H1 (cell line): ENCODE measurements at regions not wholly inside any gene's neighbourhood (a gene's known extent, or its start where the extent isn't known, plus 50 kb on each side); places are given as distances from the start of the nearest gene placed in this dataset.

Experiments
- CTCF ChIA-PET: fragments of 300-600 bp; sonication (Branson Sonifier 250); formaldehyde crosslinking; loops from one replicate; lab custom pipeline; 2021; ENCODE audit not compliant: partially characterized antibody; lab: Charles Lee
- POLR2A ChIA-PET: fragments of 300-600 bp; sonication (Branson Sonifier 250); formaldehyde crosslinking; loops from one replicate; lab custom pipeline; 2021; ENCODE audit warnings: inconsistent platforms; ENCODE audit not compliant: partially characterized antibody; lab: Charles Lee
- DNase-seq, 2 experiments: peaks; one replicate each; pipeline versions ENCODE4 v3.0.0 to v3.0.0-alpha.2; 2010 to 2022; ENCODE audit warnings: low spot score in 2 of 2, low read depth in 1 of 2, mixed read lengths in 1 of 2
- FAIRE-seq: peaks from 2 replicates; lab custom pipeline; 2011; peaks lifted over from hg19 to GRCh38; lab: Jason Lieb, UNC
- H2AFZ ChIP-seq: 2 replicates; pipeline ENCODE4 v1.8.1; 2012; ENCODE audit warnings: low read length, inconsistent platforms
- H2AK5ac ChIP-seq: 2 replicates; pipeline ENCODE4 v1.6.1; 2013; ENCODE audit warnings: low read depth, low read length
- H2BK120ac ChIP-seq: replicated peaks from 2 replicates; pipeline ENCODE3; 2013; ENCODE audit warnings: low read depth, low read length, inconsistent platforms
- H2BK12ac ChIP-seq: 2 replicates; pipeline ENCODE4 v1.6.1; 2013; ENCODE audit warnings: low read depth, low read length
- H2BK15ac ChIP-seq: 2 replicates; pipeline ENCODE4 v1.6.1; 2013; ENCODE audit warnings: low read length
- H2BK20ac ChIP-seq: 2 replicates; pipeline ENCODE4 v1.6.1; 2013; ENCODE audit warnings: low read length
- H2BK5ac ChIP-seq: 2 replicates; pipeline ENCODE4 v1.6.1; 2013; ENCODE audit warnings: low read depth, low read length
- H3K14ac ChIP-seq: 2 replicates; pipeline ENCODE4 v1.6.1; 2013; ENCODE audit warnings: inconsistent platforms; ENCODE audit not compliant: insufficient read length
- H3K18ac ChIP-seq: 2 replicates; pipeline ENCODE4 v1.6.1; 2013; ENCODE audit warnings: low read length; ENCODE audit errors: extremely low read depth
- H3K23ac ChIP-seq: 2 replicates; pipeline ENCODE4 v1.6.1; 2013; ENCODE audit warnings: inconsistent platforms; ENCODE audit not compliant: insufficient read length
- H3K23me2 ChIP-seq: 2 replicates; pipeline ENCODE4 v1.6.1; 2013; ENCODE audit warnings: low read depth, low read length
- H3K27ac ChIP-seq: 2 replicates; pipeline ENCODE4 v1.6.1; 2011; ENCODE audit warnings: low read depth, low read length, inconsistent platforms
- H3K27me3 ChIP-seq, 4 experiments: replicated peaks in 1 of 4; 1 replicate in 1 of 4; 2 replicates in 3 of 4; pipeline versions ENCODE4 v1.6.1 to v1.8.1; 2011 to 2013; ENCODE audit warnings: low read length in 3 of 4, mild to moderate bottlenecking in 3 of 4, inconsistent platforms in 2 of 4, mixed read lengths in 2 of 4, moderate library complexity in 1 of 4; ENCODE audit not compliant: control insufficient read depth in 3 of 4, insufficient read depth in 3 of 4; ENCODE audit errors: extremely low read depth in 1 of 4
- H3K36me3 ChIP-seq, 4 experiments: 2 replicates each; pipeline versions ENCODE4 v1.6.1 to v1.8.1; 2011 to 2013; ENCODE audit warnings: mild to moderate bottlenecking in 4 of 4, low read length in 3 of 4, moderate library complexity in 2 of 4, control low read depth in 1 of 4, inconsistent platforms in 1 of 4; ENCODE audit not compliant: insufficient read depth in 4 of 4, control insufficient read depth in 2 of 4
- H3K4ac ChIP-seq: replicated peaks from 2 replicates; pipeline ENCODE3; 2013; ENCODE audit warnings: low read length, low read depth, mixed read lengths, inconsistent platforms; ENCODE audit not compliant: insufficient read length
- H3K4me1 ChIP-seq, 4 experiments: replicated peaks in 1 of 4; 1 replicate in 1 of 4; 2 replicates in 3 of 4; pipeline versions ENCODE4 v1.6.1 to v1.8.1; 2011 to 2013; ENCODE audit warnings: low read length in 3 of 4, inconsistent platforms in 2 of 4, mixed read lengths in 1 of 4; ENCODE audit not compliant: insufficient read depth in 4 of 4, control insufficient read depth in 3 of 4
- H3K4me2 ChIP-seq, 2 experiments: 2 replicates each; pipeline versions ENCODE4 v1.6.1 to v1.8.1; 2011 to 2013; ENCODE audit warnings: low read depth in 2 of 2, low read length in 2 of 2, control low read depth in 1 of 2, inconsistent platforms in 1 of 2, mild to moderate bottlenecking in 1 of 2; ENCODE audit not compliant: insufficient read depth in 1 of 2
- H3K4me3 ChIP-seq, 4 experiments: fragments of 200-600, 300-600 bp in 1 of 4; sonication (generic), shearing (Covaris generic), sonication (Bioruptor Twin) in 1 of 4; 2 replicates each; pipeline versions ENCODE4 v1.5.1 to v1.8.1; 2011 to 2016; ENCODE audit warnings: low read length in 4 of 4, low read depth in 3 of 4, control low read depth in 2 of 4, inconsistent platforms in 2 of 4, mild to moderate bottlenecking in 2 of 4, mixed read lengths in 1 of 4, moderate library complexity in 1 of 4; ENCODE audit not compliant: insufficient read depth in 2 of 4; ENCODE audit errors: extremely low read depth in 1 of 4
- H3K56ac ChIP-seq: replicated peaks from 2 replicates; pipeline ENCODE3; 2013; ENCODE audit warnings: low read depth, mild to moderate bottlenecking, mixed read lengths, low read length, inconsistent platforms; ENCODE audit not compliant: insufficient read length
- H3K79me1 ChIP-seq: 2 replicates; pipeline ENCODE4 v1.6.1; 2013; ENCODE audit warnings: low read depth, low read length, control low read depth
- H3K79me2 ChIP-seq, 2 experiments: 2 replicates each; pipeline versions ENCODE4 v1.6.1 to v1.8.1; 2012 to 2013; ENCODE audit warnings: low read length in 2 of 2, mild to moderate bottlenecking in 2 of 2, inconsistent platforms in 1 of 2; ENCODE audit not compliant: insufficient read depth in 2 of 2, control insufficient read depth in 1 of 2
- H3K9ac ChIP-seq, 4 experiments: replicated peaks in 1 of 4; 1 replicate in 1 of 4; 2 replicates in 3 of 4; pipeline versions ENCODE4 v1.6.1 to v1.8.1; 2011 to 2013; ENCODE audit warnings: low read depth in 3 of 4, low read length in 3 of 4, control low read depth in 2 of 4, mild to moderate bottlenecking in 2 of 4, moderate library complexity in 2 of 4, inconsistent platforms in 1 of 4; ENCODE audit errors: extremely low read depth in 1 of 4
- H3K9me3 ChIP-seq, 2 experiments: 2 replicates each; pipeline versions ENCODE4 v1.6.1 to v1.8.1; 2012 to 2013; ENCODE audit warnings: mild to moderate bottlenecking in 2 of 2, moderate library complexity in 2 of 2, control low read depth in 1 of 2, inconsistent platforms in 1 of 2, low read depth in 1 of 2, low read length in 1 of 2, mixed read lengths in 1 of 2; ENCODE audit not compliant: insufficient read depth in 2 of 2
- H4K20me1 ChIP-seq, 2 experiments: replicated peaks in 1 of 2; 2 replicates each; pipeline versions ENCODE3 to v1.8.1; 2011 to 2013; ENCODE audit warnings: inconsistent platforms in 2 of 2, low read length in 2 of 2, mild to moderate bottlenecking in 1 of 2; ENCODE audit not compliant: insufficient read depth in 2 of 2, control insufficient read depth in 1 of 2
- H4K5ac ChIP-seq: 2 replicates; pipeline ENCODE4 v1.6.1; 2013; ENCODE audit warnings: low read length, low read depth, mixed read lengths, inconsistent platforms; ENCODE audit not compliant: insufficient read length
- H4K8ac ChIP-seq: 2 replicates; pipeline ENCODE4 v1.8.0; 2013; ENCODE audit warnings: mild to moderate bottlenecking, moderate library complexity, low read length, inconsistent platforms; ENCODE audit not compliant: insufficient read depth; ENCODE audit errors: extremely low read depth
- H4K91ac ChIP-seq: replicated peaks from 2 replicates; pipeline ENCODE3; 2013; ENCODE audit warnings: low read length, mixed read lengths, inconsistent platforms; ENCODE audit not compliant: insufficient read length
- CREB1 ChIP-seq: IDR thresholded peaks from 2 replicates; pipeline ENCODE4 v1.6.1; 2012; ENCODE audit warnings: inconsistent platforms
- KDM1A ChIP-seq: fragments of 200-600, 300-600 bp; sonication (generic); IDR thresholded peaks from 2 replicates; pipeline ENCODE4 v1.7.1; 2016; ENCODE audit warnings: mild to moderate bottlenecking, low read length, borderline replicate concordance
- POLR2A ChIP-seq, 2 experiments: IDR thresholded peaks; 1 replicate in 1 of 2; 2 replicates in 1 of 2; pipeline ENCODE4 v1.6.1; 2011; ENCODE audit warnings: low read depth in 2 of 2, low read length in 2 of 2, mild to moderate bottlenecking in 2 of 2; ENCODE audit errors: control extremely low read depth in 1 of 2
- RAD21 ChIP-seq, 2 experiments: IDR thresholded peaks in 1 of 2; conservative IDR thresholded peaks in 1 of 2; 2 replicates each; pipeline ENCODE4 v1.6.1; 2011; ENCODE audit warnings: low read depth in 2 of 2, low read length in 2 of 2, improper control_type of control experiment in 1 of 2, inconsistent platforms in 1 of 2, mild to moderate bottlenecking in 1 of 2, moderate library complexity in 1 of 2
- SAP30 ChIP-seq: fragments of 300-600 bp; sonication (generic); IDR thresholded peaks from 2 replicates; pipeline ENCODE4 v1.7.1; 2012; ENCODE audit warnings: low read length, moderate library complexity, mild to moderate bottlenecking, inconsistent platforms; ENCODE audit not compliant: insufficient read depth, insufficient replicate concordance
- SP4 ChIP-seq: IDR thresholded peaks from 2 replicates; pipeline ENCODE4 v1.6.1; 2012; ENCODE audit warnings: low read length, inconsistent platforms
- SUZ12 ChIP-seq: fragments of 200-600 bp; sonication (generic); IDR thresholded peaks from 2 replicates; pipeline ENCODE4 v1.6.1; 2012; ENCODE audit warnings: mild to moderate bottlenecking, inconsistent platforms, low read length, moderate library complexity, mixed read lengths
- TBP ChIP-seq: IDR thresholded peaks from 2 replicates; pipeline ENCODE4 v1.6.1; 2011; ENCODE audit warnings: low read depth, low read length, improper control_type of control experiment
- TEAD4 ChIP-seq: IDR thresholded peaks from 2 replicates; pipeline ENCODE4 v1.6.1; 2012; ENCODE audit warnings: low read depth, low read length, inconsistent platforms, mixed read lengths
- ZNF274 ChIP-seq: IDR thresholded peaks from 2 replicates; pipeline ENCODE4 v1.7.0; 2012; ENCODE audit warnings: low read length, borderline replicate concordance; ENCODE audit errors: extremely low read depth
- WGBS, 2 experiments: shearing (Covaris generic) in 1 of 2; methylation state at CpG; one replicate each; pipeline versions ENCODE4 v1.1.6 to v1.1.7; 2013 to 2015; ENCODE audit warnings: low lambda C conversion rate in 2 of 2, mixed read lengths in 2 of 2, inconsistent platforms in 1 of 2, low coverage in 1 of 2, missing lambda C conversion rate in 1 of 2; ENCODE audit not compliant: insufficient replicate concordance in 2 of 2, insufficient coverage in 1 of 2, insufficient read length in 1 of 2; ENCODE audit errors: extremely low coverage in 1 of 2, missing lambda C conversion rate in 1 of 2; 5-methylcytosine and 5-hydroxymethylcytosine counted together

DNA sequence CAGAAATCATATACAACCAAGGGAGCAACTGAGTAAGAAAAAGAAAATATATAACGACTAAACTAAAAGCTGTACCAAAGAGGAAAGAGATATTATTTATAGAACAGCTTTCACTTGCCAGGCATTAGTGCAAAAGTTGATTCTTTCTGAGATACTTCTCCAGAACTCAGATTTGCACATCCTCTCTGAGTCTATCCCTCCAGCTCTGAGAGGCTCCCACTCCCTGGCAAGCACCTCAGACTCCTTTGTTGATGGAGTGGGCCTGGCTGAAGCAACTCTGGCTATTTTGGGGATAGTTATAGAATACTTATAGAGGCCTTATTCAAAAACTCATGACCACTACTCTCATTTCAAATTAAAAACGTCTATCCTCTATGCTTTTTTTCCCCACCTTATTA is 501.6 kb upstream of the TNP1 start:
- Histone ChIP-seq H3K4me1 (peaks cover 0 to 5% (median 2%) of the 10 kb centered on the region in 4 experiments; a peak in 4 of 7 replicates), H4K5ac (no peak overlapping the region), H2BK12ac (no peak overlapping the region), H3K4ac (no peak overlapping the region), H3K79me2 (no peaks in the 10 kb centered on the region), H3K9me3 (no peaks in the 10 kb centered on the region), H2AFZ (no peak overlapping the region), H3K27ac (no peak overlapping the region), H3K23me2 (peaks cover 2% of the 10 kb centered on the region; the same call in 1 of the 2 replicates), H4K8ac (no peak overlapping the region), H2BK5ac (no peak overlapping the region), H2BK120ac (no peak overlapping the region), H3K4me3 (no peak overlapping the region), H3K18ac (no peak overlapping the region), H3K14ac (no peak overlapping the region), H4K91ac (no peak overlapping the region), H3K9ac (no peak overlapping the region), H3K23ac (no peak overlapping the region), H3K27me3 (peaks cover 2 to 18% (median 9%) of the 10 kb centered on the region in 4 experiments; a peak in 5 of 7 replicates), H3K56ac (no peak overlapping the region), H3K4me2 (no peak overlapping the region), H4K20me1 (no peaks in the 10 kb centered on the region), H2BK20ac (no peak overlapping the region), H3K36me3 (no peaks in the 10 kb centered on the region), H3K79me1 (no peaks in the 10 kb centered on the region), H2BK15ac (no peak overlapping the region), H2AK5ac (no peak overlapping the region)
- TF ChIP-seq SP4: no peak
- TF ChIP-seq ZNF274: no peak
- TF ChIP-seq CREB1: no peak
- no peak for TF ChIP-seq RAD21 (IDR thresholded peaks at IDR 0.05 in 1 of 2, conservative IDR thresholded peaks at IDR 0.05 in 1 of 2; ENCODE audit: low read depth in 2 of 2, low read length in 2 of 2)
- TF ChIP-seq SAP30: no peak
- no peak for TF ChIP-seq POLR2A (IDR thresholded peaks at IDR 0.05; ENCODE audit: control extremely low read depth in 1 of 2, low read depth in 2 of 2, low read length in 2 of 2)
- no peak for TF ChIP-seq SUZ12
- no peak for TF ChIP-seq TBP
- no peak for TF ChIP-seq KDM1A
- TF ChIP-seq TEAD4: no peak
- ChIA-PET CTCF (no interaction called here), POLR2A (no interaction called here)
- 88 to 100% methylated on average over 1 to 2 of the region's 2 CpGs for WGBS, 2 experiments
- DNase-seq (no peak), FAIRE-seq (no peak)
